Thyroid gland (tissue), 4 donors: ENCODE measurements at regions not wholly inside any gene's neighbourhood (a gene's known extent, or its start where the extent isn't known, plus 50 kb on each side); places are given as distances from the start of the nearest gene placed in this dataset.

Experiments used
- CTCF ChIP-seq, 6 experiments: fragments of 200-600 bp in 3 of 6; fragments of 450-650 bp in 3 of 6; sonication (generic) in 3 of 6; IDR thresholded peaks; one replicate each; pipeline ENCODE4 v1.5.1; 2016 to 2019; ENCODE audit warnings: antibody characterized with exemption in 6 of 6, mild to moderate bottlenecking in 2 of 6, inconsistent platforms in 1 of 6, moderate library complexity in 1 of 6
- POLR2A ChIP-seq, 2 donors: fragments of 450-650 bp; IDR thresholded peaks; one replicate each; pipeline ENCODE4 v1.6.1; 2017; ENCODE audit warnings: antibody characterized with exemption in 2 of 2, mild to moderate bottlenecking in 2 of 2, moderate library complexity in 1 of 2

GRCh38 chr3:15942936-15943335 lies 145.2 kb upstream of the ANKRD28 start:
- TF ChIP-seq CTCF (IDR thresholded peaks at IDR 0.05) = no peak
- TF ChIP-seq POLR2A (IDR thresholded peaks at IDR 0.05) = no peak
